Neuronal stem cell (in vitro differentiated cells): ENCODE measurements at regions not wholly inside any gene's neighbourhood (a gene's known extent, or its start where the extent isn't known, plus 50 kb on each side); places are given as distances from the start of the nearest gene placed in this dataset.
A peak's percentile ranks its signal among the peaks of the same experiment; 100 is the strongest.

ENCODE experiments used
- DNase-seq: peaks from one replicate; pipeline ENCODE4 v3.0.0-alpha.2; 2013; ENCODE audit warnings: low spot score
- H2AFZ ChIP-seq: one replicate; pipeline ENCODE4 v1.6.1; 2013; ENCODE audit warnings: mild to moderate bottlenecking, low read length, inconsistent platforms
- H2AK5ac ChIP-seq: 2 replicates; pipeline ENCODE4 v1.6.1; 2013; ENCODE audit warnings: low read depth, mild to moderate bottlenecking, inconsistent platforms, low read length, moderate library complexity, mixed read lengths
- H2BK120ac ChIP-seq: 2 replicates; pipeline ENCODE4 v1.6.1; 2013; ENCODE audit warnings: low read depth, mild to moderate bottlenecking, inconsistent platforms, low read length, moderate library complexity, mixed read lengths
- H2BK12ac ChIP-seq: one replicate; pipeline ENCODE4 v1.6.1; 2013; ENCODE audit warnings: low read length, inconsistent platforms
- H2BK15ac ChIP-seq: 2 replicates; pipeline ENCODE4 v1.6.1; 2013; ENCODE audit warnings: mild to moderate bottlenecking, low read length, inconsistent platforms, mixed read lengths
- H2BK5ac ChIP-seq: one replicate; pipeline ENCODE4 v1.6.1; 2013; ENCODE audit warnings: inconsistent platforms, mild to moderate bottlenecking, low read length, moderate library complexity
- H3K14ac ChIP-seq: one replicate; pipeline ENCODE4 v1.6.1; 2013; ENCODE audit warnings: low read length, inconsistent platforms
- H3K18ac ChIP-seq: 2 replicates; pipeline ENCODE4 v1.6.1; 2013; ENCODE audit warnings: low read length, inconsistent platforms
- H3K23ac ChIP-seq: 2 replicates; pipeline ENCODE4 v1.6.1; 2013; ENCODE audit warnings: low read depth, mild to moderate bottlenecking, mixed read lengths, low read length, inconsistent platforms; ENCODE audit not compliant: poor library complexity
- H3K27ac ChIP-seq: replicated peaks from 3 replicates; pipeline ENCODE4 v1.5.1; 2013; ENCODE audit warnings: low read length, inconsistent platforms
- H3K27me3 ChIP-seq, 3 experiments: 2 replicates each; pipeline ENCODE4 v1.6.1; 2013; ENCODE audit warnings: low read length in 3 of 3, mild to moderate bottlenecking in 2 of 3, inconsistent platforms in 1 of 3, low read depth in 1 of 3, mixed read lengths in 1 of 3, moderate library complexity in 1 of 3; ENCODE audit not compliant: control insufficient read depth in 3 of 3, insufficient read depth in 3 of 3
- H3K36me3 ChIP-seq, 2 donors: replicated peaks in 1 of 2; 2 replicates each; pipeline ENCODE4 v1.6.1; 2013; ENCODE audit warnings: low read length in 2 of 2; ENCODE audit not compliant: control insufficient read depth in 2 of 2, insufficient read depth in 2 of 2
- H3K4ac ChIP-seq: 2 replicates; pipeline ENCODE4 v1.6.1; 2013; ENCODE audit warnings: inconsistent platforms, mild to moderate bottlenecking, low read length, moderate library complexity
- H3K4me1 ChIP-seq, 2 donors: 1 replicate in 1 of 2; 2 replicates in 1 of 2; pipeline ENCODE4 v1.6.1; 2013; ENCODE audit warnings: low read length in 2 of 2, low read depth in 1 of 2; ENCODE audit not compliant: control insufficient read depth in 2 of 2, insufficient read depth in 1 of 2
- H3K4me2 ChIP-seq: one replicate; pipeline ENCODE4 v1.6.1; 2013; ENCODE audit warnings: mild to moderate bottlenecking, low read length, inconsistent platforms; ENCODE audit not compliant: insufficient read depth, poor library complexity, severe bottlenecking
- H3K4me3 ChIP-seq, 2 donors: 2 replicates each; pipeline ENCODE4 v1.5.1; 2013; ENCODE audit warnings: low read length in 2 of 2, mild to moderate bottlenecking in 2 of 2, inconsistent platforms in 1 of 2, moderate library complexity in 1 of 2
- H3K79me1 ChIP-seq: one replicate; pipeline ENCODE4 v1.6.1; 2013; ENCODE audit warnings: low read depth, mild to moderate bottlenecking, inconsistent platforms, low read length, moderate library complexity
- H3K9ac ChIP-seq: one replicate; pipeline ENCODE4 v1.6.1; 2013; ENCODE audit warnings: mild to moderate bottlenecking, low read depth, low read length, inconsistent platforms; ENCODE audit not compliant: poor library complexity
- H3K9me3 ChIP-seq, 2 donors: replicated peaks in 1 of 2; 2 replicates each; pipeline versions ENCODE3 to v1.6.1; 2013; ENCODE audit warnings: low read length in 2 of 2, mild to moderate bottlenecking in 2 of 2, inconsistent platforms in 1 of 2, low read depth in 1 of 2, mixed read lengths in 1 of 2, moderate library complexity in 1 of 2; ENCODE audit not compliant: control insufficient read depth in 2 of 2, insufficient read depth in 1 of 2
- H4K8ac ChIP-seq: one replicate; pipeline ENCODE4 v1.6.1; 2013; ENCODE audit warnings: low read depth, mild to moderate bottlenecking, inconsistent platforms, low read length, moderate library complexity
- H4K91ac ChIP-seq: one replicate; pipeline ENCODE4 v1.6.1; 2013; ENCODE audit warnings: low read length, low read depth, mild to moderate bottlenecking, inconsistent platforms; ENCODE audit not compliant: poor library complexity
- WGBS, 2 donors: extraction: QIAGEN DNeasy Blood & Tissue Kit; methylation state at CpG; one replicate each; pipeline ENCODE4 v1.1.7; 2013; ENCODE audit warnings: missing lambda C conversion rate in 2 of 2, mixed read lengths in 1 of 2; ENCODE audit not compliant: insufficient read length in 2 of 2, insufficient replicate concordance in 1 of 2; ENCODE audit errors: extremely low coverage in 2 of 2; 5-methylcytosine and 5-hydroxymethylcytosine counted together

DNA sequence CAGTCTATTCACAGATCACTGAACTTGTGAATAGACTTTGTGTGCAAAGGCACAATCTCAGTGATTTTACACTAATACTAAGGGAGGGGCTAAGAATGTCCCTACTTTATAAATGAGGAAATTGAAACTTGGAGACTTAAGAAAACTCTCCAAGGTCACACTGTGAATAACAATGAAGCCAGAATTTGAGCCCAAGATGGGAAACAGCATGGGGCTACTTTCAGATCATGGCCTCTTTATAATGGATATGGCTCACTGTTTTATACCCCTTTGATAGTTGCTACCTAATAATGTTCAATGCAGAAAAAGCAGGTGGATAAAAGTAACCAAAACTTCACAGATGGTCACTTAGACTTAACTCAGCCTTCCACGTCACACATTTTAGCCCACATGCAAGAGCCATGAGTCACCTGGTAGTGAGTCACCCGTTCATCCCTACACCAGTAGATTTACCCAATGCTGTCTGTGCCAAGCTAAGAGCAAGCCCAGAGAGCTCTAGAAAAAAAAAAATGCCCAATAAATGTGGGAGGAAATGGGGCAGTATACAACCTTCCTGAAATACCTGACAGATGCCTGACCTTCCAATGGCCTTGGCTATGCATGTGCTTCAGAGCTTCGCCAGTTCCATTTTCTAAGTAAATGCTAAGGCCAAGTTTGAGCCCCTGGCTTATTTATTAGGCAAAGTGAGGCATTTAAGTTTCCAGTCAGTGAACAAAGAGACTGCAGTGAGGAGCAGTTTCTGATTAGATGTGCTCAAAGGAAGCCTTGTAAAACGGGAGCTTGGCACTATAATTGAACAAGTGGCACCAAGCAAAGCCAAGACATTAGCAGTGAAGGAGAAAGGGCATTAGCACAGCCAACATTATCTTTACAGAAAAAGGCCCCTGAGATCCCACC lies 219.7 kb downstream of the TMEM114 start:
- Histone ChIP-seq H2BK12ac (no peak overlapping the region), H3K18ac (no peak overlapping the region), H3K23ac (no peak overlapping the region), H2AK5ac (no peak overlapping the region), H3K4me3 (no peak overlapping the region), H2BK120ac (no peak overlapping the region), H3K27ac (no peak overlapping the region), H3K4me1 (peaks cover 0 to 7% of the 10 kb centered on the region in 2 donors), H3K14ac (no peak overlapping the region), H2BK5ac (no peak overlapping the region), H3K9me3 (no peaks in the 10 kb centered on the region), H4K91ac (no peak overlapping the region), H3K4ac (no peak overlapping the region), H3K27me3 (no peaks in the 10 kb centered on the region), H3K4me2 (no peak overlapping the region), H4K8ac (no peak overlapping the region), H3K36me3 (no peaks in the 10 kb centered on the region), H3K79me1 (no peaks in the 10 kb centered on the region), H2AFZ (no peak overlapping the region), H2BK15ac (no peak overlapping the region), H3K9ac (no peak overlapping the region)
- no peak for DNase-seq
- no CpG with 5 or more reads among the region's 4 CpGs for WGBS, 2 donors

DNA sequence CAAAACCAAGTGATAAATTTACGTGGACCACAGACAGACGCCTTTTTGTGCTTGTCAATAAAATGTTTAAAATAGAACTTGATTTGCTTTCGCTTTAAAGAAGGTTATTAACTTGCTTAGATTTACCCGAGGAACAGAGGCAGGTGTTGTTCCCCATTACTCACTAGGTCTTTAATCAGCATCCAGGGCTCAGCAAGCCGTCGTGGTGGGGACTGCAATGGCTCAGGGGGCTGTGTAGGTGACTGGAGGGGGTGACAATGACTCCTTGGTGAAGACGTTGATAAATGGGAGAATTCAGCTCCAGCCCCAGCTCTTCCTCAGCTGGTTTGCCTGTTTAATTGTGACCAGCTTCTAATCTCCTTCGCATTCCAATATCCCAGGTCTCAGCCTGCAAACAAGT lies 231.4 kb downstream of the TMEM114 start:
- Histone ChIP-seq H3K4me2 (no peak overlapping the region), H3K79me1 (no peaks in the 10 kb centered on the region), H3K27me3 (no peaks in the 10 kb centered on the region), H4K8ac (no peak overlapping the region), H2AK5ac (no peak overlapping the region), H3K4me1 (no peaks in the 10 kb centered on the region), H3K9me3 (no peaks in the 10 kb centered on the region), H3K14ac (no peak overlapping the region), H3K27ac (no peak overlapping the region), H3K4me3 (no peak overlapping the region), H3K9ac (no peak overlapping the region), H3K36me3 (no peaks in the 10 kb centered on the region), H2BK120ac (no peak overlapping the region), H2AFZ (no peak overlapping the region), H2BK12ac (no peak overlapping the region), H3K4ac (no peak overlapping the region), H2BK15ac (no peak overlapping the region), H4K91ac (no peak overlapping the region), H3K18ac (no peak overlapping the region), H2BK5ac (no peak overlapping the region), H3K23ac (no peak overlapping the region)
- no CpG with 5 or more reads among the region's 8 CpGs for whole genome bisulfite sequencing, 2 donors
- no peak for DNase-seq

DNA sequence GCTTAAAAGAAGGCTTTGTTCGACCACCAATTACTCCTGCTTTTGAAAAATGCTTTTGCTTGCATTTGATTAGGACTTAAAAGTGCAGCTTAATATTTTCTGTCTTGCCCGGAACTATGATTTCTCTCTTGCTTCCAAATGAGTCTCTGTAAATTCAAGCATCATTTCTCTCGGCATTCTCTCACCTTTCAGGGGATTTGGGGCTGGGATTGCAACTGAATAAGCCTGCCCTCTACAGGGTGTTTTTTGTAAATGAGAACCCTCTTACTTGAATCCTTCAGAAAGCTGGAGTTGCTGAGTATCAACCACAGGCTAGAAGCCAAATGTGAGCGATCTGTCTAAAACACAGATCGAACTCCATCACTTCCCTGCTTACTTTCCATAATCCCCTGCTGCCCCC lies 234.6 kb downstream of the TMEM114 start:
- Histone ChIP-seq H3K4me1 (no peaks in the 10 kb centered on the region), H2AFZ (no peak overlapping the region), H3K4me2 (no peak overlapping the region), H2BK12ac (no peak overlapping the region), H3K27ac (no peak overlapping the region), H3K4me3 (no peak overlapping the region), H2BK120ac (no peak overlapping the region), H2BK15ac (no peak overlapping the region), H3K9me3 (no peaks in the 10 kb centered on the region), H4K91ac (no peak overlapping the region), H3K36me3 (no peaks in the 10 kb centered on the region), H3K18ac (no peak overlapping the region), H3K14ac (no peak overlapping the region), H3K79me1 (no peaks in the 10 kb centered on the region), H3K23ac (no peak overlapping the region), H3K4ac (no peak overlapping the region), H4K8ac (no peak overlapping the region), H3K27me3 (no peaks in the 10 kb centered on the region), H2BK5ac (no peak overlapping the region), H2AK5ac (no peak overlapping the region), H3K9ac (no peak overlapping the region)
- WGBS, 2 donors: no CpG with 5 or more reads among the region's 5 CpGs
- no peak for DNase-seq

DNA sequence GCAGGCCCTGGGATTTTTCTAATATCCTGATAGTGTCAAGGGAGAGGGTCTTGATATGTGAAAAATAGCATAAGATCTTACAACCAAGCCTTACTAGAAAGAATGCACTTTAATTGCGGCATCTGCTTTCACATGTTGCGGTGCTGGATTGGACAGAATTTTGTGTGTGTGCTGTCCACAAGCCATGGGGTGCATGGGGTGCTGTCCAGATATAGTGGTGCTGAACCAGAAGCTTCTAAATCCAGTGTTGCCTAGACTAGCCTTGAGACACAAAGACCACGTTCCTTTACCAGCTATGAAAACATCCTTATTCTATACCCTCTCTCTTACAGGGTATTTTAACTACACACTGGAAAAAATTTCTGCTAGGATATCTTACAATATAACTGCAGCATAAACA lies 244.0 kb downstream of the TMEM114 start:
- peak; percentile 54 for DNase-seq

More for the DNA sequence above, 244.0 kb downstream of the TMEM114 start:
- no peaks in the 10 kb centered on the region for H3K79me1 ChIP-seq
- H2BK15ac ChIP-seq: no peak overlapping the region
- H3K18ac ChIP-seq: no peak overlapping the region
- H2BK12ac ChIP-seq: no peak overlapping the region
- H3K4me2 ChIP-seq: no peak overlapping the region
- H3K9ac ChIP-seq: no peak overlapping the region
- no peak overlapping the region for H2AK5ac ChIP-seq
- no peak overlapping the region for H3K23ac ChIP-seq
- H2BK120ac ChIP-seq: no peak overlapping the region
- H3K27me3 ChIP-seq: no peaks in the 10 kb centered on the region
- H3K14ac ChIP-seq: no peak overlapping the region
- H2BK5ac ChIP-seq: no peak overlapping the region
- no peaks in the 10 kb centered on the region for H3K36me3 ChIP-seq
- H3K4me1 ChIP-seq: no peaks in the 10 kb centered on the region
- no peak overlapping the region for H3K4me3 ChIP-seq
- H3K9me3 ChIP-seq: no peaks in the 10 kb centered on the region
- H4K8ac ChIP-seq: no peak overlapping the region
- H3K27ac ChIP-seq: no peak overlapping the region
- no peak overlapping the region for H2AFZ ChIP-seq
- no CpG with 5 or more reads among the region's 3 CpGs for WGBS, 2 donors
- H4K91ac ChIP-seq: no peak overlapping the region
- H3K4ac ChIP-seq: no peak overlapping the region
